Upper lobe of left lung (tissue), 4 donors: ENCODE measurements at regions not wholly inside any gene's neighbourhood (a gene's known extent, or its start where the extent isn't known, plus 50 kb on each side); places are given as distances from the start of the nearest gene placed in this dataset.

Experiments
- EP300 ChIP-seq, 4 donors: sonication (generic); formaldehyde crosslinking; IDR thresholded peaks; one replicate each; pipeline ENCODE4 v1.5.1; 2017; ENCODE audit warnings: antibody characterized with exemption in 4 of 4, control low read depth in 2 of 4
- POLR2A ChIP-seq, 4 donors: fragments of 450-650 bp; IDR thresholded peaks; one replicate each; pipeline ENCODE4 v1.5.1; 2016 to 2017; ENCODE audit warnings: antibody characterized with exemption in 4 of 4, mild to moderate bottlenecking in 2 of 4
- TF ChIP-seq, protein P1 (sequence below), 6 experiments: fragments of 450-650 bp in 4 of 6; fragments of 200-600 bp in 2 of 6; sonication (generic) in 2 of 6; IDR thresholded peaks; one replicate each; pipeline ENCODE4 v1.5.1; 2016 to 2019; ENCODE audit warnings: antibody characterized with exemption in 6 of 6

GRCh38 chr15:93913310-93913709, 318.1 kb upstream of the MCTP2 start:
- TF ChIP-seq, protein P1, sequence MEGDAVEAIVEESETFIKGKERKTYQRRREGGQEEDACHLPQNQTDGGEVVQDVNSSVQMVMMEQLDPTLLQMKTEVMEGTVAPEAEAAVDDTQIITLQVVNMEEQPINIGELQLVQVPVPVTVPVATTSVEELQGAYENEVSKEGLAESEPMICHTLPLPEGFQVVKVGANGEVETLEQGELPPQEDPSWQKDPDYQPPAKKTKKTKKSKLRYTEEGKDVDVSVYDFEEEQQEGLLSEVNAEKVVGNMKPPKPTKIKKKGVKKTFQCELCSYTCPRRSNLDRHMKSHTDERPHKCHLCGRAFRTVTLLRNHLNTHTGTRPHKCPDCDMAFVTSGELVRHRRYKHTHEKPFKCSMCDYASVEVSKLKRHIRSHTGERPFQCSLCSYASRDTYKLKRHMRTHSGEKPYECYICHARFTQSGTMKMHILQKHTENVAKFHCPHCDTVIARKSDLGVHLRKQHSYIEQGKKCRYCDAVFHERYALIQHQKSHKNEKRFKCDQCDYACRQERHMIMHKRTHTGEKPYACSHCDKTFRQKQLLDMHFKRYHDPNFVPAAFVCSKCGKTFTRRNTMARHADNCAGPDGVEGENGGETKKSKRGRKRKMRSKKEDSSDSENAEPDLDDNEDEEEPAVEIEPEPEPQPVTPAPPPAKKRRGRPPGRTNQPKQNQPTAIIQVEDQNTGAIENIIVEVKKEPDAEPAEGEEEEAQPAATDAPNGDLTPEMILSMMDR (IDR thresholded peaks at IDR 0.05), result no peak
- TF ChIP-seq POLR2A (IDR thresholded peaks at IDR 0.05) (no peak), EP300 (IDR thresholded peaks at IDR 0.05) (no peak)
